CD4-positive, alpha-beta T cell (primary cell): ENCODE measurements at regions not wholly inside any gene's neighbourhood (a gene's known extent, or its start where the extent isn't known, plus 50 kb on each side); places are given as distances from the start of the nearest gene placed in this dataset.

ENCODE experiments used
- ATAC-seq: fragments of 200-7000 bp; cut with Tn5 transposase; one replicate; pipeline ENCODE4 v1.10.0; 2022; ENCODE audit warnings: mild to moderate bottlenecking; ENCODE audit not compliant: poor library complexity
- CTCF ChIA-PET: fragments of 350-600 bp; sonication (Branson Sonifier 250); formaldehyde crosslinking; loops from one replicate; lab custom pipeline; 2021; ENCODE audit warnings: antibody characterized with exemption, inconsistent platforms; lab: Charles Lee
- POLR2A ChIA-PET: fragments of 350-600 bp; sonication (Branson Sonifier 250); formaldehyde crosslinking; loops from one replicate; lab custom pipeline; 2021; ENCODE audit warnings: antibody characterized with exemption, inconsistent platforms; lab: Charles Lee
- DNase-seq, 14 experiments: peaks; one replicate each; pipeline ENCODE4 v3.0.0-alpha.2; 2013 to 2020; ENCODE audit warnings: mixed read lengths in 2 of 14
- H3K27ac ChIP-seq, 2 donors: one replicate each; pipeline versions ENCODE4 v1.5.1 to v1.7.0; 2013; ENCODE audit warnings: low read length in 2 of 2, low read depth in 1 of 2, mild to moderate bottlenecking in 1 of 2
- H3K27me3 ChIP-seq, 2 experiments: 1 replicate in 1 of 2; 2 replicates in 1 of 2; pipeline versions ENCODE4 v1.6.1 to v1.7.0; 2013; ENCODE audit warnings: low read length in 2 of 2, control low read depth in 1 of 2, mild to moderate bottlenecking in 1 of 2, moderate library complexity in 1 of 2; ENCODE audit not compliant: insufficient read depth in 2 of 2, control insufficient read depth in 1 of 2
- H3K36me3 ChIP-seq: one replicate; pipeline ENCODE4 v1.6.1; 2013; ENCODE audit warnings: low read length, control low read depth; ENCODE audit not compliant: insufficient read depth
- H3K4me1 ChIP-seq: one replicate; pipeline ENCODE4 v1.6.1; 2013; ENCODE audit warnings: low read length, control low read depth; ENCODE audit not compliant: insufficient read depth
- H3K4me3 ChIP-seq: one replicate; pipeline ENCODE4 v1.5.1; 2013; ENCODE audit warnings: mild to moderate bottlenecking, low read length, moderate library complexity
- H3K9me3 ChIP-seq, 2 experiments: 1 replicate in 1 of 2; 2 replicates in 1 of 2; pipeline versions ENCODE4 v1.6.1 to v1.7.0; 2013; ENCODE audit warnings: low read length in 2 of 2, mild to moderate bottlenecking in 2 of 2, control low read depth in 1 of 2, moderate library complexity in 1 of 2; ENCODE audit not compliant: control insufficient read depth in 1 of 2, insufficient read depth in 1 of 2
- H3K27ac Mint-ChIP-seq: one replicate; pipeline ENCODE4 v1.8.0; 2020; ENCODE audit warnings: mixed read lengths
- H3K27me3 Mint-ChIP-seq: one replicate; pipeline ENCODE4 v1.8.0; 2021; ENCODE audit warnings: mixed read lengths
- H3K36me3 Mint-ChIP-seq: one replicate; pipeline ENCODE4 v1.8.0; 2021; ENCODE audit warnings: low read depth, mixed read lengths
- H3K4me1 Mint-ChIP-seq: one replicate; pipeline ENCODE4 v1.8.0; 2021; ENCODE audit warnings: low read depth, mixed read lengths
- H3K4me3 Mint-ChIP-seq: one replicate; pipeline ENCODE4 v1.8.0; 2020; ENCODE audit warnings: mild to moderate bottlenecking, mixed read lengths
- H3K9me3 Mint-ChIP-seq: one replicate; pipeline ENCODE4 v1.8.0; 2020; ENCODE audit warnings: mixed read lengths
- CTCF ChIP-seq: fragments of 200-600 bp; IDR thresholded peaks from one replicate; pipeline ENCODE4 v1.8.0; 2022; ENCODE audit warnings: antibody characterized with exemption, mild to moderate bottlenecking
- intact Hi-C, 2 experiments: fragments of 100-400 bp; cut with DNase I in 1 of 2; cut with micrococcal nuclease in 1 of 2; formaldehyde crosslinking; loops; one replicate each; pipeline versions ENCODE4 v1.15.1 to v1.9.0; 2023 to 2025; cut with DNase I, micrococcal nuclease

- ATAC-seq (no peak), DNase-seq (no peak)
- ChIA-PET POLR2A (no interaction called here), CTCF (no interaction called here)
- no peaks in the 10 kb centered on the region for H3K27me3 ChIP-seq
- no peaks in the 10 kb centered on the region for H3K36me3 ChIP-seq
- H3K27me3 Mint-ChIP-seq, result no peaks in the 10 kb centered on the region
- H3K9me3 ChIP-seq, result no peaks in the 10 kb centered on the region
- no peak overlapping the region for H3K27ac Mint-ChIP-seq
- H3K4me3 ChIP-seq, result no peak overlapping the region
- intact Hi-C loops, result no loop called here
- H3K27ac ChIP-seq, result no peak overlapping the region
- no peaks in the 10 kb centered on the region for H3K36me3 Mint-ChIP-seq
- no peaks in the 10 kb centered on the region for H3K9me3 Mint-ChIP-seq
- TF ChIP-seq CTCF, result no peak
- H3K4me1 ChIP-seq, result no peaks in the 10 kb centered on the region
- no peak overlapping the region for H3K4me3 Mint-ChIP-seq
- H3K4me1 Mint-ChIP-seq, result no peaks in the 10 kb centered on the region
Measured at GRCh38 chr16:85435700-85436099, 177.4 kb upstream of the GSE1 start.

GRCh38 chr16:85436207-85436606 lies 176.9 kb upstream of the GSE1 start:
- intact Hi-C loops, result no loop called here
- Mint-ChIP-seq H3K4me1 (no peaks in the 10 kb centered on the region), H3K27ac (no peak overlapping the region), H3K4me3 (no peak overlapping the region), H3K36me3 (no peaks in the 10 kb centered on the region), H3K27me3 (no peaks in the 10 kb centered on the region), H3K9me3 (no peaks in the 10 kb centered on the region)
- no peak overlapping the region for H3K4me3 ChIP-seq
- DNase-seq, result no peak
- H3K27ac ChIP-seq, result no peak overlapping the region
- H3K4me1 ChIP-seq, result no peaks in the 10 kb centered on the region
- H3K36me3 ChIP-seq, result no peaks in the 10 kb centered on the region
- TF ChIP-seq CTCF, result no peak
- ATAC-seq, result no peak
- H3K9me3 ChIP-seq, result no peaks in the 10 kb centered on the region
- POLR2A ChIA-PET, result no interaction called here
- CTCF ChIA-PET, result no interaction called here
- H3K27me3 ChIP-seq, result no peaks in the 10 kb centered on the region

- intact Hi-C loops, result no loop called here
- Mint-ChIP-seq H3K27ac (no peak overlapping the region), H3K27me3 (no peaks in the 10 kb centered on the region), H3K4me1 (no peaks in the 10 kb centered on the region), H3K4me3 (no peak overlapping the region), H3K9me3 (no peaks in the 10 kb centered on the region), H3K36me3 (no peaks in the 10 kb centered on the region)
- DNase-seq (no peak), ATAC-seq (no peak)
- TF ChIP-seq CTCF, result no peak
- ChIA-PET POLR2A (no interaction called here), CTCF (no interaction called here)
- no peaks in the 10 kb centered on the region for H3K4me1 ChIP-seq
- peaks cover 0 to under 1% of the 10 kb centered on the region in 2 experiments for H3K9me3 ChIP-seq
- no peak overlapping the region for H3K4me3 ChIP-seq
- no peak overlapping the region for H3K27ac ChIP-seq
- no peaks in the 10 kb centered on the region for H3K27me3 ChIP-seq
- H3K36me3 ChIP-seq, result no peaks in the 10 kb centered on the region
Measured at GRCh38 chr16:85436636-85437165, 176.4 kb upstream of the GSE1 start.
